Neutrophil (primary cell): ENCODE measurements at regions not wholly inside any gene's neighbourhood (a gene's known extent, or its start where the extent isn't known, plus 50 kb on each side); places are given as distances from the start of the nearest gene placed in this dataset.

ENCODE experiments used
- H3K27ac ChIP-seq: fragments of 200-600 bp; sonication (generic); 2 replicates; pipeline ENCODE4 v1.5.1; 2016; ENCODE audit warnings: mild to moderate bottlenecking, moderate library complexity
- H3K27me3 ChIP-seq: fragments of 200-600 bp; sonication (generic); 2 replicates; pipeline ENCODE4 v1.6.0; 2016; ENCODE audit warnings: mild to moderate bottlenecking
- H3K36me3 ChIP-seq: fragments of 200-600 bp; sonication (generic); 2 replicates; pipeline ENCODE4 v1.5.1; 2017
- H3K4me1 ChIP-seq, 2 experiments: fragments of 200-600 bp in 1 of 2; sonication (generic) in 1 of 2; 1 replicate in 1 of 2; 2 replicates in 1 of 2; pipeline versions ENCODE4 v1.5.1 to v1.6.1; 2013 to 2016; ENCODE audit warnings: low read depth in 1 of 2, low read length in 1 of 2, mild to moderate bottlenecking in 1 of 2, moderate library complexity in 1 of 2; ENCODE audit not compliant: control insufficient read depth in 1 of 2, insufficient read depth in 1 of 2
- H3K4me3 ChIP-seq, 2 experiments: fragments of 200-600 bp in 1 of 2; sonication (generic) in 1 of 2; 1 replicate in 1 of 2; 2 replicates in 1 of 2; pipeline ENCODE4 v1.5.1; 2013 to 2016; ENCODE audit warnings: low read depth in 1 of 2, low read length in 1 of 2, mild to moderate bottlenecking in 1 of 2, moderate library complexity in 1 of 2
- H3K9me3 ChIP-seq: fragments of 200-600 bp; sonication (generic); 2 replicates; pipeline ENCODE4 v1.5.1; 2016
- TF ChIP-seq, protein P1 (sequence below): fragments of 200-600 bp; sonication (generic); IDR thresholded peaks from 2 replicates; pipeline ENCODE4 v1.5.1; 2016; ENCODE audit warnings: antibody characterized with exemption

DNA sequence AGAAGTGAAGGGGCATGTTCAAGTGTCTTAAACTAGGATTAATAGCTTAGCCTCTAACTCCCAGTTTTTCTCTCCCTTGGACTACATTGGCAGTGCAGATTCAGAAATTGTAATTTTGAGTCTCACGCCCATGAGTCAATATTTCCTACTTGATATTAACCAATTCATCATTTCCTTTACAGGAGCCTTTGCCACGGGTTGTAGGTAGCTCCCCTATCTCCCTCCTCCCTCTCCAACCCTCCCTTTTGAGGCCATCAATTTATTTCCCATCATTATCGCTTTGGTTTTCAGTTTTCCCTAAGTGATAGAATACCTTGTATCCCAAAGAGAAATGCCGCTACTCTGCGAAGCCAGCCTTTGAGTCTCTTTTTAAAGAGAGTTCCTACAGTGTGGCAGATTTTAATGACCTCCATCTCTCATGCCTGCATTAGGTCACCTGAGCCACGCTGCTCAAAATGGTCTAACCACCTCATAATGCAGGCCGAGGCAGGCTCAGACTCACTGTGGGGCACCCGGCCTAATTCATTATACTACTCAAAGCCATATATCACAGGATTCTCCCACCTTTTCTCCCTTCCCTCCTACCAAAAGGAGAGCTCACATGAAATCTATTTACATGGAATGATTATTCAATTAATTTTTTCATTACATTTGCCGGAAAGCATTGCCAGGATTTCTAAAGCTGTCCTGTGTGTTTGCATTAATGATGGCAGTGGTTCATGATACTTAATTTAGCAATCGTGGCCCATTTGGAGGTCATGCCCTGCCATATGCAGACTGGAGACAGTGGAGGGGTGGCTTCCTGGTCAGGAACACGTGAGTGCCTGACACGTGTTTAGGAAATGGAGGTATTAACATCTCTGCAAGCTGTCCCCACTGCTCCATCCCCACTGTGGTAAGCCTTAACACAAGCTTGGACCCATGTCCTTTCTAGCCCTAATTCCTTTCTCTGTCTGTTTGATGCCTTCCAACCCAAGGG, 448.2 kb upstream of the AUTS2 start:
- TF ChIP-seq, protein P1, sequence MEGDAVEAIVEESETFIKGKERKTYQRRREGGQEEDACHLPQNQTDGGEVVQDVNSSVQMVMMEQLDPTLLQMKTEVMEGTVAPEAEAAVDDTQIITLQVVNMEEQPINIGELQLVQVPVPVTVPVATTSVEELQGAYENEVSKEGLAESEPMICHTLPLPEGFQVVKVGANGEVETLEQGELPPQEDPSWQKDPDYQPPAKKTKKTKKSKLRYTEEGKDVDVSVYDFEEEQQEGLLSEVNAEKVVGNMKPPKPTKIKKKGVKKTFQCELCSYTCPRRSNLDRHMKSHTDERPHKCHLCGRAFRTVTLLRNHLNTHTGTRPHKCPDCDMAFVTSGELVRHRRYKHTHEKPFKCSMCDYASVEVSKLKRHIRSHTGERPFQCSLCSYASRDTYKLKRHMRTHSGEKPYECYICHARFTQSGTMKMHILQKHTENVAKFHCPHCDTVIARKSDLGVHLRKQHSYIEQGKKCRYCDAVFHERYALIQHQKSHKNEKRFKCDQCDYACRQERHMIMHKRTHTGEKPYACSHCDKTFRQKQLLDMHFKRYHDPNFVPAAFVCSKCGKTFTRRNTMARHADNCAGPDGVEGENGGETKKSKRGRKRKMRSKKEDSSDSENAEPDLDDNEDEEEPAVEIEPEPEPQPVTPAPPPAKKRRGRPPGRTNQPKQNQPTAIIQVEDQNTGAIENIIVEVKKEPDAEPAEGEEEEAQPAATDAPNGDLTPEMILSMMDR = no peak
- H3K9me3 ChIP-seq = no peaks in the 10 kb centered on the region
- no peak overlapping the region for H3K27ac ChIP-seq
- H3K4me3 ChIP-seq = no peak overlapping the region
- no peaks in the 10 kb centered on the region for H3K36me3 ChIP-seq
- no peaks in the 10 kb centered on the region for H3K4me1 ChIP-seq
- no peaks in the 10 kb centered on the region for H3K27me3 ChIP-seq

- Histone ChIP-seq H3K27me3 (no peaks in the 10 kb centered on the region), H3K36me3 (no peaks in the 10 kb centered on the region), H3K27ac (no peak overlapping the region), H3K9me3 (no peaks in the 10 kb centered on the region), H3K4me1 (no peaks in the 10 kb centered on the region), H3K4me3 (no peak overlapping the region)
- TF ChIP-seq, protein P1 = no peak
These were observed 435.9 kb upstream of the AUTS2 start for GRCh38 chr7:69162326-69162725.

- H3K27ac ChIP-seq = no peak overlapping the region
- no peaks in the 10 kb centered on the region for H3K9me3 ChIP-seq
- H3K36me3 ChIP-seq = no peaks in the 10 kb centered on the region
- no peaks in the 10 kb centered on the region for H3K4me1 ChIP-seq
- TF ChIP-seq, protein P1 = no peak
- H3K4me3 ChIP-seq = no peak overlapping the region
- no peaks in the 10 kb centered on the region for H3K27me3 ChIP-seq
These were observed 435.2 kb upstream of the AUTS2 start for GRCh38 chr7:69162931-69163670.

GRCh38 chr7:69166979-69167516, 431.2 kb upstream of the AUTS2 start:
- no peaks in the 10 kb centered on the region for H3K4me1 ChIP-seq
- H3K4me3 ChIP-seq = no peak overlapping the region
- no peaks in the 10 kb centered on the region for H3K27me3 ChIP-seq
- no peak overlapping the region for H3K27ac ChIP-seq
- H3K9me3 ChIP-seq = no peaks in the 10 kb centered on the region
- TF ChIP-seq, protein P1 = no peak
- no peaks in the 10 kb centered on the region for H3K36me3 ChIP-seq

DNA sequence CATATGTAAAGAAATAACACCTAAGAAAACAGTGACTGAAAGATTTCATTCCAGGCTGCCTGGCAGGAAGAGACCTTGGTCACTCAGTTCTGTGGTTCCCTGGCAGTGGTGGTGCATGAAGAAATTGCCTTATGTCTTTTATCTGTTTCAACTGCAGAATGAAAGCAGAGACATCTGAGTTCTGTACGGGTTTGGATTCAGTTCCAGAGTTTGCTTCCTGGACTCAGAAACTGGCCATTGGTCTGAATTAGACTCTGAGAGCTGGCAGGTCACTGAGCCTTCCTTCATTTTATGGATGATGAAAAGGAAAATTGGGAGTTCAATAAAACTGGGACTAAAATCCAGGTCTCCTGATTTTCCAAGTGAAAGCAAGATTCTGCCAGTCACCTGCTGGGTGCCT, 428.9 kb upstream of the AUTS2 start:
- TF ChIP-seq, protein P1 = no peak

More for the DNA sequence above, 428.9 kb upstream of the AUTS2 start:
- Histone ChIP-seq H3K9me3 (no peaks in the 10 kb centered on the region), H3K36me3 (no peaks in the 10 kb centered on the region), H3K27ac (no peak overlapping the region), H3K4me3 (no peak overlapping the region), H3K4me1 (no peaks in the 10 kb centered on the region), H3K27me3 (no peaks in the 10 kb centered on the region)
